ENCODE measurements at regions not wholly inside any gene's neighbourhood (a gene's known extent, or its start where the extent isn't known, plus 50 kb on each side); places are given as distances from the start of the nearest gene placed in this dataset.
"Not testable (repeated sequence)": the region's sequence is repeated elsewhere in the genome, so short reads cannot be mapped to it uniquely, and the experiment has no call there.

DNA sequence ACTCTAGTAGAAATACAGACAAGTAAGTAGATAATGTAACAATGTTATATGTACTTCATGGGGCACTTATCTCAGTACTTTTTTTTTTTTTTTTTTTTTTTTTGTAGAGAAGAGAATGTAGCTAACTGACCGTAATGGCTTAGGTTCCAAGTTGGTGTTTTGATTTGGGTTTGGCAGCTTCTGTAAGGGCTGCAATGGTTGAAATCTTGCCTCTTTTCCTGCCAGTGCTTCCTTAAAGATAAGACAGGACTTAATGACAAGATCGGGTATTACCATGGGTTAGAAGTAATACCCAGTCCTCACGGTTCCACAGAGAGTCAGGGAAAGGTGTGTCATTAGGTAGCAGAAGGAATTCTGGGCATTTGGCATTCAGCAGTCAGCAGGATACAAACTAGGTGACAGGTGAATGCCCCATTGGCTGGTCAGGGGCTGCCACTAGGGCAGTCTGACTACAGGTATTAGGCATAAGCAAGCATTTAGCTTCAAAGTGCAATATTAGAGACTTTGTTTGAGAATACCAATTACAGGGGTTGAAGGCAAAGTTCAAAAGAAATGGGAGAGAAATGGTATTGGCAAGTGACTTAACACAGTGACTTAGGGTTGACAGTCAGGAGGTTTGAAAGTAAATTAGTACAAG lies 189.4 kb upstream of the RND3 start:
- Histone ChIP-seq H3K36me3 (ENCODE audit: control insufficient read depth in 1 of 2, insufficient read depth in 2 of 2, low read length in 2 of 2) (no peaks in the 10 kb centered on the region), H3K27ac (ENCODE audit: low read length) (no peak overlapping the region), H3K4me3 (ENCODE audit: low read depth in 1 of 2, low read length in 2 of 2) (no peak overlapping the region), H3K27me3 (ENCODE audit: low read depth, low read length) (no peaks in the 10 kb centered on the region), H3K4me1 (ENCODE audit: control insufficient read depth in 1 of 2, insufficient read depth in 2 of 2, low read length in 2 of 2) (no peaks in the 10 kb centered on the region), H3K9me3 (ENCODE audit: control insufficient read depth in 1 of 2, low read length in 2 of 2) (no peaks in the 10 kb centered on the region)

- no peaks in the 10 kb centered on the region for H3K9me3 ChIP-seq (ENCODE audit: control insufficient read depth in 1 of 2, low read length in 2 of 2)
- no peaks in the 10 kb centered on the region for H3K4me1 ChIP-seq (ENCODE audit: control insufficient read depth in 1 of 2, insufficient read depth in 2 of 2, low read length in 2 of 2)
- H3K36me3 ChIP-seq (ENCODE audit: control insufficient read depth in 1 of 2, insufficient read depth in 2 of 2, low read length in 2 of 2) = no peaks in the 10 kb centered on the region
- no peaks in the 10 kb centered on the region for H3K27me3 ChIP-seq (ENCODE audit: low read depth, low read length)
- H3K4me3 ChIP-seq (ENCODE audit: low read depth in 1 of 2, low read length in 2 of 2) = no peak overlapping the region
- H3K27ac ChIP-seq (ENCODE audit: low read length) = no peak overlapping the region
Measured at GRCh38 chr2:150675807-150676206, 188.3 kb upstream of the RND3 start.

- Histone ChIP-seq H3K4me3 (ENCODE audit: low read depth in 1 of 2, low read length in 2 of 2) (no peak overlapping the region), H3K4me1 (ENCODE audit: control insufficient read depth in 1 of 2, insufficient read depth in 2 of 2, low read length in 2 of 2) (no peaks in the 10 kb centered on the region), H3K36me3 (ENCODE audit: control insufficient read depth in 1 of 2, insufficient read depth in 2 of 2, low read length in 2 of 2) (no peaks in the 10 kb centered on the region), H3K27me3 (ENCODE audit: low read depth, low read length) (no peaks in the 10 kb centered on the region), H3K27ac (ENCODE audit: low read length) (no peak overlapping the region), H3K9me3 (ENCODE audit: control insufficient read depth in 1 of 2, low read length in 2 of 2) (no peaks in the 10 kb centered on the region)
Measured at GRCh38 chr2:150674283-150674682, 186.8 kb upstream of the RND3 start.

GRCh38 chr2:150672311-150672710 lies 184.8 kb upstream of the RND3 start:
- no peaks in the 10 kb centered on the region for H3K4me1 ChIP-seq (ENCODE audit: control insufficient read depth in 1 of 2, insufficient read depth in 2 of 2, low read length in 2 of 2)
- H3K4me3 ChIP-seq (ENCODE audit: low read depth in 1 of 2, low read length in 2 of 2) = no peak overlapping the region
- no peaks in the 10 kb centered on the region for H3K27me3 ChIP-seq (ENCODE audit: low read depth, low read length)
- H3K27ac ChIP-seq (ENCODE audit: low read length) = no peak overlapping the region
- no peaks in the 10 kb centered on the region for H3K36me3 ChIP-seq (ENCODE audit: control insufficient read depth in 1 of 2, insufficient read depth in 2 of 2, low read length in 2 of 2)
- H3K9me3 ChIP-seq (ENCODE audit: control insufficient read depth in 1 of 2, low read length in 2 of 2) = no peaks in the 10 kb centered on the region

DNA sequence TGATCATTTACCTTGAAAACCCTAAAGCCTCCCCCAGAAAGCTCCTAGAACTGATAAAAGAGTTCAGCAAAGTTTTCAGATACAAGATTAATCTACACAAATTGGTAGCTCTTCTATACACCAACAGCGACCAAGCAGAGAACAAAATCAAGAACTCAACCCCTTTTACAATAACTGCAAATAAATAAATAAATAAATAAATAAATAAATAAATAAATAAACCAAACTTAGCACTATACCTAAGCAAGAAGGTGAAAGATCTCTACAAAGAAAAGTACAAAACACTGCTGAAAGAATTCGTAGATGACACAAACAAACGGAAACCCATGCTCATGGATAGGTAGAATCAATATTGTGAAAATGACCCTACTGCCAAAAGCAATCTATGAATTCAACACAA lies 182.0 kb upstream of the RND3 start:
- Histone ChIP-seq H3K27me3 (ENCODE audit: low read depth, low read length) (no peaks in the 10 kb centered on the region), H3K4me1 (ENCODE audit: control insufficient read depth in 1 of 2, insufficient read depth in 2 of 2, low read length in 2 of 2) (no peaks in the 10 kb centered on the region), H3K27ac (ENCODE audit: low read length) (no peak overlapping the region), H3K4me3 (ENCODE audit: low read depth in 1 of 2, low read length in 2 of 2) (no peak overlapping the region), H3K9me3 (ENCODE audit: control insufficient read depth in 1 of 2, low read length in 2 of 2) (no peaks in the 10 kb centered on the region), H3K36me3 (ENCODE audit: control insufficient read depth in 1 of 2, insufficient read depth in 2 of 2, low read length in 2 of 2) (no peaks in the 10 kb centered on the region)

- not testable (repeated sequence) for H3K4me3 ChIP-seq (ENCODE audit: low read depth in 1 of 2, low read length in 2 of 2); H3K4me1 ChIP-seq (ENCODE audit: control insufficient read depth in 1 of 2, insufficient read depth in 2 of 2, low read length in 2 of 2); H3K36me3 ChIP-seq (ENCODE audit: control insufficient read depth in 1 of 2, insufficient read depth in 2 of 2, low read length in 2 of 2); H3K27ac ChIP-seq (ENCODE audit: low read length); H3K9me3 ChIP-seq (ENCODE audit: control insufficient read depth in 1 of 2, low read length in 2 of 2); H3K27me3 ChIP-seq (ENCODE audit: low read depth, low read length)
Measured at GRCh38 chr2:150667039-150667438, 179.6 kb upstream of the RND3 start.

DNA sequence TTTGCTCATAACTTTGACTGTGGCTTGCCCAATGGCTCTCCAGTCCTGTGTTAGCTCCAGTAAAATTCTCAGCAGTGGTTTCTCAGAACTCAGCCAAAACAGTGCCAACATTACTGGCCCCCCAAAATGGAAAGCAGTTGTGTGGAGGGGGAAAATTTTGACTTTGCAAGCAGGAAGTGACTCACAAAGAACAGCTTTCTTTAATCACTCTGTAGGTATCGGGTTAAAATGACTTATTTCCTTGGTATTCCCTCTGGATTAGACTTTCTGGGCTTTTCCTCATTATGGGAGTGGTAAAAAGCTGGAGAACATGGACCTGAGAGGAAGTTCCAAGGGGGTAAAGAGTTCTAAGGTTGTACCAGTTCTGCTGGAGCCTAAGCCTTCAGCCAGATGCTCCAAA lies 175.7 kb upstream of the RND3 start:
- no peak overlapping the region for H3K4me3 ChIP-seq (ENCODE audit: low read depth in 1 of 2, low read length in 2 of 2)
- H3K27ac ChIP-seq (ENCODE audit: low read length) = no peak overlapping the region
- H3K27me3 ChIP-seq (ENCODE audit: low read depth, low read length) = no peaks in the 10 kb centered on the region
- H3K9me3 ChIP-seq (ENCODE audit: control insufficient read depth in 1 of 2, low read length in 2 of 2) = peaks cover 0 to 3% of the 10 kb centered on the region in 2 donors
- H3K4me1 ChIP-seq (ENCODE audit: control insufficient read depth in 1 of 2, insufficient read depth in 2 of 2, low read length in 2 of 2) = no peaks in the 10 kb centered on the region
- H3K36me3 ChIP-seq (ENCODE audit: control insufficient read depth in 1 of 2, insufficient read depth in 2 of 2, low read length in 2 of 2) = no peaks in the 10 kb centered on the region

GRCh38 chr2:150656002-150656401 lies 168.5 kb upstream of the RND3 start:
- peaks cover 0 to 8% of the 10 kb centered on the region in 2 donors for H3K9me3 ChIP-seq (ENCODE audit: control insufficient read depth in 1 of 2, low read length in 2 of 2)
- H3K36me3 ChIP-seq (ENCODE audit: control insufficient read depth in 1 of 2, insufficient read depth in 2 of 2, low read length in 2 of 2) = no peaks in the 10 kb centered on the region
- H3K27me3 ChIP-seq (ENCODE audit: low read depth, low read length) = no peaks in the 10 kb centered on the region
- H3K4me1 ChIP-seq (ENCODE audit: control insufficient read depth in 1 of 2, insufficient read depth in 2 of 2, low read length in 2 of 2) = no peaks in the 10 kb centered on the region
- no peak overlapping the region for H3K4me3 ChIP-seq (ENCODE audit: low read depth in 1 of 2, low read length in 2 of 2)
- H3K27ac ChIP-seq (ENCODE audit: low read length) = no peak overlapping the region

DNA sequence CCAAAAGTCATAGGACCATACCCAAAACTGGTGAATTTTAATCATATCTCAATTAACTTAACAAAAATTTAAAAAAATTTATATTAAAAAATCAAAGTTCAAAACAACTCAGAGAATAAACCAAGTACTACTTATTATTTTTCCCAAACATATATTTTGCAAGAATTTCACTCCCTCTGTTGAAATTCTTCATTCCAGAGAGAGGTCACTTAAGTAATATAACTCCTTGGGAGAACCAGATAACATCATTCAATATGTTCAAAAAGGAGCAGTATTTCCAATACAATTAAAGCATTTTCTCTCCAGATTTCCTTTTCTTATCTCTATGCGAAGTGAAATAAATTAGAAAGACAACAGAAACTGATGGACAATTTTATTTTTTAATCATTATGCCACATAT lies 165.9 kb upstream of the RND3 start:
- H3K36me3 ChIP-seq (ENCODE audit: control insufficient read depth in 1 of 2, insufficient read depth in 2 of 2, low read length in 2 of 2) = no peaks in the 10 kb centered on the region
- no peak overlapping the region for H3K4me3 ChIP-seq (ENCODE audit: low read depth in 1 of 2, low read length in 2 of 2)
- H3K9me3 ChIP-seq (ENCODE audit: control insufficient read depth in 1 of 2, low read length in 2 of 2) = peaks cover 0 to 5% of the 10 kb centered on the region in 2 donors
- no peaks in the 10 kb centered on the region for H3K27me3 ChIP-seq (ENCODE audit: low read depth, low read length)
- H3K27ac ChIP-seq (ENCODE audit: low read length) = no peak overlapping the region
- H3K4me1 ChIP-seq (ENCODE audit: control insufficient read depth in 1 of 2, insufficient read depth in 2 of 2, low read length in 2 of 2) = no peaks in the 10 kb centered on the region

DNA sequence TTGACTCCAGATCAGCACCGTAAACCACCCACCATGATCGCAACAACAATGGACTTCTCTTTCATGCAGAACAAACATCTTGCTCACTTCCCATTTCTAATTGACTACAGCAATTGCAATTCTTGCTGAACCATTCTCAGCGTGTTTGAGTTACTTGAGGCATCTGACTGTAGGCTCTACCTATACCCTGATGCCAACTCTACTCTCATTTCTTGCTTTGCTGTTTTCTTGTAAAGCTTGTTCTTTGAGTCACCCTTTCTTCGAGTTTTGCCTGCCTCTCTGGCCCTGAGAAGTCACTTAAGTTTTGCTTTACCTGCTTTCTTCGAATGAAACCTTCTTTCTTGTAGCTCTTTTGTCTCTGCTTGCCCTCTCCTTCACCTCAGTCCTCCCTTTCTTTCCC lies 160.5 kb upstream of the RND3 start:
- no peaks in the 10 kb centered on the region for H3K36me3 ChIP-seq (ENCODE audit: control insufficient read depth in 1 of 2, insufficient read depth in 2 of 2, low read length in 2 of 2)
- no peak overlapping the region for H3K27ac ChIP-seq (ENCODE audit: low read length)
- peaks cover 3 to 8% of the 10 kb centered on the region in 2 donors for H3K4me1 ChIP-seq (ENCODE audit: control insufficient read depth in 1 of 2, insufficient read depth in 2 of 2, low read length in 2 of 2)
- no peak overlapping the region for H3K4me3 ChIP-seq (ENCODE audit: low read depth in 1 of 2, low read length in 2 of 2)
- H3K9me3 ChIP-seq (ENCODE audit: control insufficient read depth in 1 of 2, low read length in 2 of 2) = no peaks in the 10 kb centered on the region
- no peaks in the 10 kb centered on the region for H3K27me3 ChIP-seq (ENCODE audit: low read depth, low read length)

DNA sequence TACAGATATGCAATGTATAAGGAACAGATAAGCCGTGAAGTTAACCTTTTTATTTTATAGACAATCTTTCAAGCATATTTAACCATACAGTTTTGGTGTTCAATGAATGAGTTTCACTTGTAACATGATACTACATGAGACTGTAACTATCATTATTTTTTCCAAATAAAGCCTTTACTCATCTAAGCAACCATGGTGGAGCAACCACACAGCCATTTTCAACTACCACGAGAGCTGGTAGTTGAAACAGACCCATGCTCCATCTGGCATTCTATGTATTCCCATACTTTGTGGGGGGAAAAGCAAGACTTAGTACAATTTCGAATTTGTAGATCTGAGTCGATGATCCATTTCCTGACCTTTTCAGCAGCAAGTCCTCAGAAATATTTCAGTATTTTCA lies 159.3 kb upstream of the RND3 start:
- H3K27me3 ChIP-seq (ENCODE audit: low read depth, low read length) = no peaks in the 10 kb centered on the region
- peaks cover 3 to 8% of the 10 kb centered on the region in 2 donors for H3K4me1 ChIP-seq (ENCODE audit: control insufficient read depth in 1 of 2, insufficient read depth in 2 of 2, low read length in 2 of 2)
- H3K36me3 ChIP-seq (ENCODE audit: control insufficient read depth in 1 of 2, insufficient read depth in 2 of 2, low read length in 2 of 2) = no peaks in the 10 kb centered on the region

GRCh38 chr2:150644298-150645067 lies 157.0 kb upstream of the RND3 start:
- Histone ChIP-seq H3K27me3 (ENCODE audit: low read depth, low read length) (no peaks in the 10 kb centered on the region), H3K4me1 (ENCODE audit: control insufficient read depth in 1 of 2, insufficient read depth in 2 of 2, low read length in 2 of 2) (peaks cover 3 to 14% of the 10 kb centered on the region in 2 donors), H3K9me3 (ENCODE audit: control insufficient read depth in 1 of 2, low read length in 2 of 2) (no peaks in the 10 kb centered on the region), H3K4me3 (ENCODE audit: low read depth in 1 of 2, low read length in 2 of 2) (no peak overlapping the region), H3K36me3 (ENCODE audit: control insufficient read depth in 1 of 2, insufficient read depth in 2 of 2, low read length in 2 of 2) (no peaks in the 10 kb centered on the region), H3K27ac (ENCODE audit: low read length) (peak overlapping the region; percentile 12)

More for the DNA sequence above, 159.3 kb upstream of the RND3 start:
- Histone ChIP-seq H3K27ac (ENCODE audit: low read length) (no peak overlapping the region), H3K9me3 (ENCODE audit: control insufficient read depth in 1 of 2, low read length in 2 of 2) (no peaks in the 10 kb centered on the region), H3K4me3 (ENCODE audit: low read depth in 1 of 2, low read length in 2 of 2) (no peak overlapping the region)

All from muscle layer of duodenum (tissue), 2 donors.